AG04449 (cell line): ENCODE measurements at regions not wholly inside any gene's neighbourhood (a gene's known extent, or its start where the extent isn't known, plus 50 kb on each side); places are given as distances from the start of the nearest gene placed in this dataset.

Source experiments
- CTCF ChIA-PET: fragments of 350-600 bp; formaldehyde crosslinking; extraction: SDS; loops from one replicate; lab custom pipeline; 2021; ENCODE audit warnings: antibody characterized with exemption; lab: Yijun Ruan, JAX
- POLR2A ChIA-PET: fragments of 400-600, 350-600 bp; formaldehyde crosslinking; extraction: SDS; loops from one replicate; lab custom pipeline; 2020; ENCODE audit warnings: antibody characterized with exemption, inconsistent platforms; lab: Yijun Ruan, JAX
- DNase-seq: peaks from one replicate; pipeline ENCODE4 v3.0.0-alpha.2; 2010; ENCODE audit warnings: low read depth, low spot score
- H3K4me3 ChIP-seq: 2 replicates; pipeline ENCODE4 v1.5.1; 2011; ENCODE audit warnings: low read depth, mild to moderate bottlenecking, control low read depth, low read length
- TF ChIP-seq, protein P1 (sequence below): IDR thresholded peaks from one replicate; pipeline ENCODE4 v1.5.1; 2011; ENCODE audit warnings: mild to moderate bottlenecking, moderate library complexity, low read length, control low read depth, inconsistent platforms; ENCODE audit not compliant: insufficient read depth; ENCODE audit errors: missing control alignments

DNA sequence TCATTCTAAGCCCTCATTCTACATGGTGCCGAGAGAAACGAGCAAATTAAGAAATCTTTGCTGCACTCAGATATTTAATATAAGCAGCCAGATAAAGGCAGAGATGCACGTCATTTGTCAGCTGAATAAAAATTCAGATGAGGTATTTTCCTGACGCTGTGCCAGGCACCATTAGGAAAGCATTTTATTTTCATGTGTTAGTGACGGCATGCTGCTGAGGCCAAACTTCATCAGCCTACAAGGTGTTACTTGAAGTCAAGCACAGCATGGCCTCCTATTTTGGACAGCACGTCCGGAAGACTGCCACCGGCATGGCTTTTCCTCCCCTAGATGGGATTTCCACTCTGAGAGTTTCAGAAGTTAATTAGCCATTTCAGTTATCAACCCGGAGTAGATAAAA is 70.3 kb downstream of the IRX3 start:
- ChIA-PET POLR2A (no interaction called here), CTCF (no interaction called here)
- DNase-seq, result no peak
- TF ChIP-seq, protein P1, sequence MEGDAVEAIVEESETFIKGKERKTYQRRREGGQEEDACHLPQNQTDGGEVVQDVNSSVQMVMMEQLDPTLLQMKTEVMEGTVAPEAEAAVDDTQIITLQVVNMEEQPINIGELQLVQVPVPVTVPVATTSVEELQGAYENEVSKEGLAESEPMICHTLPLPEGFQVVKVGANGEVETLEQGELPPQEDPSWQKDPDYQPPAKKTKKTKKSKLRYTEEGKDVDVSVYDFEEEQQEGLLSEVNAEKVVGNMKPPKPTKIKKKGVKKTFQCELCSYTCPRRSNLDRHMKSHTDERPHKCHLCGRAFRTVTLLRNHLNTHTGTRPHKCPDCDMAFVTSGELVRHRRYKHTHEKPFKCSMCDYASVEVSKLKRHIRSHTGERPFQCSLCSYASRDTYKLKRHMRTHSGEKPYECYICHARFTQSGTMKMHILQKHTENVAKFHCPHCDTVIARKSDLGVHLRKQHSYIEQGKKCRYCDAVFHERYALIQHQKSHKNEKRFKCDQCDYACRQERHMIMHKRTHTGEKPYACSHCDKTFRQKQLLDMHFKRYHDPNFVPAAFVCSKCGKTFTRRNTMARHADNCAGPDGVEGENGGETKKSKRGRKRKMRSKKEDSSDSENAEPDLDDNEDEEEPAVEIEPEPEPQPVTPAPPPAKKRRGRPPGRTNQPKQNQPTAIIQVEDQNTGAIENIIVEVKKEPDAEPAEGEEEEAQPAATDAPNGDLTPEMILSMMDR, result no peak
- no peak overlapping the region for H3K4me3 ChIP-seq

DNA sequence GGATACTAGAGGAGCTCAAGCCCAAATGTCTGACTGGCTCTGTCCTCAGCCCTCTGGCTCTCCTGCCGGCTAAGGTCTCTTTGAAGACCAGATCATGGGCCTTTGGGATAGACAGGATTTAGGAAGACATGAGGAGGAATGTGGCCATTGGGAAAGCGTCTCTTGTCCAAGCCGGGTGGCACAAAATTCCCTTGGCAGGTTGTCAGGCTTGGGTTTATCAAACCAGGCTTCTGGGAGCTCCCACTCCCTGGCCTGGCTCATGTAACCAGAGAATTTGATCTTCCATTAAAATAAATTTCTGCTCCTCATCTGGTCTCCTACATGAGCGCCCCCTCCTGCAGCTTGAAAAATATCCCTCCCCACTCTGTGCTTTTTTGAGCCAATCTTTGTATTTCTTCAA is 71.1 kb downstream of the IRX3 start:
- CTCF ChIA-PET, result no interaction called here

DNA sequence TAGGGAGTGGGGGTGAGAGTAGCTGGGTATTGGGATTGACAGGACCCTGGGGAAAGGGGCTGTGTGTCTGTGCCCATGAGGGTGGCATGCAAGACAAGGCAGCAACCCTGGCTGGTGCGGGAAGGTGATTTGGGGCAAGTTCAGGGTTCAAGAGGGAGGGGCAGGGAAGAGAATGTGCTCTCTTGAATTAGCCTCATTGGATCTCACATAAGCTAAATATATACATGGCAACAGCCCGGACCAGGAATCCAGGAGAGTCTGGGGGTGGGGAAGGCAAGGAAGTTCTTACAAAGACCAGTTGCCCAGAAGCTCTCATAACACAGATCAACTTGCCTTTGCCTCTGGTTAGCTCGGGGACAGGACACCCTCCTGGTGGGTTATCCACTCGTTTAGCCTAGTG is 73.3 kb downstream of the IRX3 start:
- ChIA-PET CTCF (no interaction called here), POLR2A (no interaction called here)
- TF ChIP-seq, protein P1, result no peak
- H3K4me3 ChIP-seq, result no peak overlapping the region
- no peak for DNase-seq

More for the DNA sequence above, 71.1 kb downstream of the IRX3 start:
- POLR2A ChIA-PET, result no interaction called here
- no peak overlapping the region for H3K4me3 ChIP-seq
- TF ChIP-seq, protein P1, result no peak
- DNase-seq, result no peak

DNA sequence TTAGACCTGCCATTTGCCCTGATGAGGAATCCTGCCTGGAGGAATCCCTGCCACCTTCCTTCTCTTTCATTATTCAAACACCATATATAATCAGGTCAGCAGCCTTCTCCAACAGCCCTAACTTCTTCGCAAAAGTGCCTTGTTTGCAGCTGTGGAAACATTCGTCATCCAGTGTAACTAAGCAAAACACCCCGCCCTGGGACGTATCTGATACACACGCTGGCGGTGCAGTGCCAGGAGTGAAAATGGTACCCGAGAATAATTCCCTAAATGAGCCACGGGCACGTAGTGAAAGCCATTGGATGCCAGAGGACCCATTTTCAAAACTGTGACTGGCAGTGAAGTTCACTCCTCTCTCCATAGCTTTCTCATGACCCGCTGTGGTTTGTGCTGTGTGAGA is 73.7 kb downstream of the IRX3 start:
- TF ChIP-seq, protein P1, result no peak
- CTCF ChIA-PET, result no interaction called here
- H3K4me3 ChIP-seq, result no peak overlapping the region
- DNase-seq, result no peak
- POLR2A ChIA-PET, result no interaction called here

DNA sequence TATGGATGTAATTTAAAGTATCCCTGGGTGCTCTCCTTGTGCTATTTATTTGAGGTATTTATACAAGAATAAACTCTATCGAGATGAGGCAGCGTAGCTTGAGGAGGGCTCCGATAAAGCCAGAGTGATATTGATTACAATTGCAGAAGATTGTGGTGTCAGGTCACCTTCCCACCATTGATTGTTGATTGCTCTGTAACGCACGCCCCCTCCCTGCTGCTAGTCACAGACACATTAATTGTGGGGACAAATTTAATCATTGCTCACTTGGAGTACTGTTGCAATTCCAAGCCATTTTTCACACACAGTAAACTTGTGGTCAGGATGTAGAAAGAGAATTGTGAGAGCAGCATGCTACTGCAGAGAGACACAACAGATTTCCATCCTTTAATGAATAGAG is 75.4 kb downstream of the IRX3 start:
- POLR2A ChIA-PET, result no interaction called here
- H3K4me3 ChIP-seq, result no peak overlapping the region
- TF ChIP-seq, protein P1, result no peak
- DNase-seq, result no peak
- CTCF ChIA-PET, result interaction anchor here (1.6 kb wide), 1 partner anchor 18 kb away, joined by 3 read pairs; no protein-coding TSS in a partner anchor

DNA sequence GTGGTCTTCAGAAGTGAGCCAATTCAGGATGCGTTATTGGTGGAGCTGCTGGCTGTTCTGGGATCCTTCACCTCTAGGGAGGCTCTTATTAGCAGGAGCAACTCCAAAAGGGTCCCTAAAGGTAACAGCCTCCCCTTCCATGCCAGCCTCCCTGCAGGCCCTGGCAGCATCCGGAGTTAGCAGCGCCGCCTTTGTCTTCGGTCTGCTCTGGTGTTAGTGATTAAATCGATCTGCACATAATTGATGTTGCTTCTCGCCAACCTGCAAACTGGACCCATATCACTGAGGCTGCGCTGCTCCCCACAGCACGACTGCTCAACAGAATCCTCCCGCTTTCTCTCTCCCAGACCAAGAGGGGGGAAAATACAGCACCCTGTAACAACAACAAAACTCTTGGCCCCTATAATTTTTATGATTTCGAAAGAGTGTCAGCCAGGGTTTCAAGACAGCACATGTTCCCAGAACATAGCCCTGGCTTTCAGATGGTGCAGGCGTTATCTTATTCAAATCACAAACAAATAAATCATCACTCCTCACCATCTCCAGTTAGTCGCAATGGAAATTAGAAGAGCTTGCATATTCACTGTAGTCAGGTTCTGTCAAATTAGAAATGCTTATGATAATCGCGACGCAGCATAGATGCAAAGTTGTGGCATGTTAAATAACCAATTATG is 76.0 kb downstream of the IRX3 start:
- ChIA-PET CTCF (interaction anchor here (1.6 kb wide), 1 partner anchor 18 kb away, joined by 3 read pairs; no protein-coding TSS in a partner anchor), POLR2A (no interaction called here)
- DNase-seq, result no peak
- TF ChIP-seq, protein P1, result no peak
- no peak overlapping the region for H3K4me3 ChIP-seq
